ENCODE measurements at regions not wholly inside any gene's neighbourhood (a gene's known extent, or its start where the extent isn't known, plus 50 kb on each side); places are given as distances from the start of the nearest gene placed in this dataset.
A peak's percentile ranks its signal among the peaks of the same experiment; 100 is the strongest.

DNA sequence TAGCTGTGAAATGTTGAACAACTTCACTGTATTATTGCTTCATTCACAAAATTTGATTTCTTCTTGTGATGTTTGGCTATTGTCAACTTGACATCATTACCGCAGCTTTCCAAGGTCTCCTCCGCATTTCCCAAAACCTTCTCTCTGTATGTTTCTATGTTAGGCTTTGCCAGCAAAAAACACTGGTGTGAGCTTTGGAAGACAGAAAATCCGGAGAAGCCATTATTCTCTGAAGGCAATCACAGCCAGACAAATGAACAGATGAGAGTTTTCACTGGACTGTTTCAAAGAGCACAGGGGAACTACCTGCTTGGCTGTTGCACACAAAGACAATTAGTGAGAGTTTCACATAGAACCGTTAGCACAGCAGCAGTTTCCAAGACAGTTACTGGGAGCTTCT is 609.6 kb downstream of the BRINP3 start:
- H3K4me3 ChIP-seq (ENCODE audit: low read length): no peak overlapping the region
- TF ChIP-seq, protein P1, sequence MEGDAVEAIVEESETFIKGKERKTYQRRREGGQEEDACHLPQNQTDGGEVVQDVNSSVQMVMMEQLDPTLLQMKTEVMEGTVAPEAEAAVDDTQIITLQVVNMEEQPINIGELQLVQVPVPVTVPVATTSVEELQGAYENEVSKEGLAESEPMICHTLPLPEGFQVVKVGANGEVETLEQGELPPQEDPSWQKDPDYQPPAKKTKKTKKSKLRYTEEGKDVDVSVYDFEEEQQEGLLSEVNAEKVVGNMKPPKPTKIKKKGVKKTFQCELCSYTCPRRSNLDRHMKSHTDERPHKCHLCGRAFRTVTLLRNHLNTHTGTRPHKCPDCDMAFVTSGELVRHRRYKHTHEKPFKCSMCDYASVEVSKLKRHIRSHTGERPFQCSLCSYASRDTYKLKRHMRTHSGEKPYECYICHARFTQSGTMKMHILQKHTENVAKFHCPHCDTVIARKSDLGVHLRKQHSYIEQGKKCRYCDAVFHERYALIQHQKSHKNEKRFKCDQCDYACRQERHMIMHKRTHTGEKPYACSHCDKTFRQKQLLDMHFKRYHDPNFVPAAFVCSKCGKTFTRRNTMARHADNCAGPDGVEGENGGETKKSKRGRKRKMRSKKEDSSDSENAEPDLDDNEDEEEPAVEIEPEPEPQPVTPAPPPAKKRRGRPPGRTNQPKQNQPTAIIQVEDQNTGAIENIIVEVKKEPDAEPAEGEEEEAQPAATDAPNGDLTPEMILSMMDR (conservative IDR thresholded peaks at IDR 0.05; ENCODE audit: low read depth, low read length): no peak
- DNase-seq (ENCODE audit: low read depth): no peak

DNA sequence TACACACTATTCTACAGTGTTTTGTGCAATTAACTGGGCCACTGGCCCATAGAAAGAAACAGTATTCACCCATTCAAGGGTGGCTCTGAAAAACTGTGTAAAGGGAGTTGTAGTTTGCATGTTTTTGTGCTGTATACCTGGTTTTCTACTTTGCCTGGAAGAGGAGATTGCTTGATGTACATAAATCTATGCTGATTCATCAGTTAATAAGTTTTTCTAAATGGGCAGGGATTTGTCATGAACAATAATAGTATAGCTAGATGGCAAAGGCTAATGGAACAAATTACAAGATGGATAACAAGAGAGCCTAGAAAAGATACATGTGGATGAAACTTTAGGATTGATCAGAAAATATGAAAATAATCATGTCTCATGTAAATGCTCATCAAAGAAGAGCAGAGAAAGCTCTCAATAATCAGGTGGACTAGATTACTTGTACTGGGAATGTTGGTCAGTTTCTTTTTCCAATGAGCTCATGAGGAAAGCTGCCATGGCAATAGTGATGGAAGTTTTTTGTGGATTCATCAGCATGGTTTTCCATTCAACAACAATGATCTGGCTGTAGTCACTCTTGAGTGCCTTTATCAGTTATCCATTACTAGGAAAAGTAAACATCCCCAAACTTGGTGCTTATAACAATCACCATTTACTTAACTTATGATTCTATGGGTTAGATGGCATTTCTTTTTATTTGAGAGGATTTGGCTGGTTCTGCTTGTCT is 602.8 kb downstream of the BRINP3 start:
- TF ChIP-seq, protein P1 (conservative IDR thresholded peaks at IDR 0.05; ENCODE audit: low read depth, low read length): no peak
- no peak overlapping the region for H3K4me3 ChIP-seq (ENCODE audit: low read length)
- DNase-seq (ENCODE audit: low read depth): no peak

DNA sequence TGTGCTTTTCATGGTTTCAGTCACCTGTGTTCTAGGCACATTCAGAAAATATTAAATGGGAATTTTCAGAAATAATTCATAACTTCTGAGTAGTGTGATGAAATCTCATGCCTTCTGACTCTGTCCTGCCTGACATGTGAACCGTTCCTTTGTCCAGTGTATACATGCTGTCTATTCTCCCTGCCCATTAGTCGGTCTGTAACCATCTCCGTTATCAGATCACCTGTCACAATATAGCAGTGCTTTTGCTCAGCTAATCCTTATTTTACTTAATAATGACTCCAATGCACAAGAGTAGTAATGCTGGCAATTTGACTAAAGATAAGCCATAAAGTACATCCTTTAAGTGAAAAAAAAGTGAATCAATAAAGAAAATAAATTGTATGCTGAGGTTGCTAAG is 597.5 kb downstream of the BRINP3 start:
- TF ChIP-seq, protein P1 (conservative IDR thresholded peaks at IDR 0.05; ENCODE audit: low read depth, low read length): no peak
- no peak overlapping the region for H3K4me3 ChIP-seq (ENCODE audit: low read length)
- peak; percentile 4 for DNase-seq (ENCODE audit: low read depth)

DNA sequence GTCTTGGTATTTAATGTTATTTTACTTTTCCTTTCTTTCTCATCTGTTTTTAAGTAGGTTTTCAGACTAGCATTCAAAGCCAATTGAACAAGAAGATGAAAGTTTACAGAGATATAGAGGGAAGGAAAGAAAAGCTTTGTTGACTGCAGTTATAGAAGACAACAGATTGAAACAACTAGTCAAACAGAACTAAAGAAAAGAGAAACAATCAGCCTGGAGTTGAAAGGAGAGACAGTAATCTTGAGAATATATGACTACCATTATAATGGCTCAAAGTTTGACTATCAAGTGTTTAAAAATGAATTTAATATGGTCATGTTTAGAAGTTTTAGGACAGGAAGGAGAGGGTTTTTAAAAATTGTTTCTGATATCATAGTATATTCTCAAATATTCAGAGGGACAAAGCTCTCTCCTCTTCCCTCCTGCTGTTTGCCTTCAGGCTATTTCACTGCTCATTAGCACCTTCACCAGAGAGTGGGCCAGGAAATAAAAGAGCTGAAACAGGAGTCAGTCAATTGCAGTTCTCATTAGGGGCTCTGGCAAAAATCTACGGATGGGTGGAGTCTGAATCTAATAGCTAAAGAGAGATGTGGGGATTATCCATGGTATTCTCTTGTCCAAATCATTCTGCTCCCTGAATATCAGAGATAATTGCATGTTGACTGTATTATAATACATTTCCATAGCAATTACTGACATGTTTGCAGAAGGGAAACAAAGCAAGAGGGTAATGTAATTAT is 577.8 kb downstream of the BRINP3 start:
- TF ChIP-seq, protein P1 (conservative IDR thresholded peaks at IDR 0.05; ENCODE audit: low read depth, low read length): no peak
- DNase-seq (ENCODE audit: low read depth): no peak
- no peak overlapping the region for H3K4me3 ChIP-seq (ENCODE audit: low read length)

DNA sequence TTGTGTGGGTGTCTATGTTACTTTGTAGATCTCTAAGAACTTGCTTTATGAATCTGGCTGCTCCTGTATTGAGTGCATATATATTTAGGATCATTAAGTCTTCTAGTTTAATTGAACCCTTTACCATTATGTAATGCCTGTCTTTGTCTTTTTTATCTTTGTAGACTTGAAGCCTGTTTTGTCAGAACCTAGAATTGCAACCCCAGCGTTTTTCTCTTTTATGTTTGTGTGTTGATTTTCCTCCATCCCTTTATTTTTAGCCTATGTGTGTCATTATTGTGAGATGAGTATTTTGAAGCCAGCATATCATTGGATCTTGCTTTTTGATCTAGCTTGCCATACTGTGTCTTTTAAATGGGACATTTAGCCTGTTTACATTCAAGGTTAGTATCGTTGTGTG is 573.2 kb downstream of the BRINP3 start:
- no peak overlapping the region for H3K4me3 ChIP-seq (ENCODE audit: low read length)
- TF ChIP-seq, protein P1 (conservative IDR thresholded peaks at IDR 0.05; ENCODE audit: low read depth, low read length): no peak
- no peak for DNase-seq (ENCODE audit: low read depth)

DNA sequence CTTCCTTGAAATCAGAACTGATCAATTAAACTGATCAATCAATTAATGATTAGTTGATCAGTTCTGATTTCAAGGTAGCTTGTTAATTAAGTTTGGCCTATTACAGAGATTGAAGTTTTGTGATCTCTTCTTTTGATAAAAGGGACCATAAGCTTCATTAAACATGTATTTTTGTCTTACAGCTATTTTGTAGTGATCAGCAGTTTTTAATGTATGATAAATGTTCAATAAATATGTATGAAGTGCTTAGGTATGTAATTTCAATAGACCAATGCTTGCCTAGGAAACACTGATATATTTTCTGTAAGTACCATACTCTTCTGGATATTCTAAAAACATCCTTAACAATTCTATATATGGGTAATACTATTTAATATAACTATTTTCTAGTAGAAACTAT is 569.6 kb downstream of the BRINP3 start:
- no peak for DNase-seq (ENCODE audit: low read depth)
- TF ChIP-seq, protein P1 (conservative IDR thresholded peaks at IDR 0.05; ENCODE audit: low read depth, low read length): no peak
- no peak overlapping the region for H3K4me3 ChIP-seq (ENCODE audit: low read length)

DNA sequence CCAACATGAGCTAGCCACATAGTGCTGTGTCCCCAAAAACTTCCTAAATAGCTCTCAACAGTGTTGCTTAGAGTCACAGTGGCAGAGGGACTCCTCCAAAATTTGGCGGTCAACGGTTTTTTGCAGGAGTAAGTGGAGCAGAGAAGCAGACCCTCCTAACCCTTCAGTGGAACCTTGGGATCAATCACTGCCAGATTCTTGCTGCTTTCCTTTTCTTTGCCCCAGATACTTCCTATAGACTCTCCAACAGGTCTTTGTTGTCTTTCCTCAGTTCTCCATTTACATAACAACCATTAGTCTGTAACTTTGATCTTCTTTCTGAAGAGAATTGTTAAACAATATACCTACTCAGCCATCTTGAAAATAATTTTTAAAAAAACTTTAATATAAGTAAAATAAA is 556.1 kb downstream of the BRINP3 start:
- H3K4me3 ChIP-seq (ENCODE audit: low read length): no peak overlapping the region
- DNase-seq (ENCODE audit: low read depth): no peak
- TF ChIP-seq, protein P1 (conservative IDR thresholded peaks at IDR 0.05; ENCODE audit: low read depth, low read length): no peak

Measured in retinal pigment epithelial cell (primary cell).